HEK293T (cell line): ENCODE measurements at regions not wholly inside any gene's neighbourhood (a gene's known extent, or its start where the extent isn't known, plus 50 kb on each side); places are given as distances from the start of the nearest gene placed in this dataset.

Experiments
- CTCF ChIA-PET: fragments of 350-600 bp; formaldehyde crosslinking; extraction: SDS; loops from one replicate; lab custom pipeline; 2021; ENCODE audit warnings: antibody characterized with exemption, inconsistent platforms; lab: Yijun Ruan, JAX
- POLR2A ChIA-PET: fragments of 350-600 bp; formaldehyde crosslinking; extraction: SDS; loops from one replicate; lab custom pipeline; 2020; ENCODE audit warnings: antibody characterized with exemption, inconsistent platforms; lab: Yijun Ruan, JAX
- DNase-seq: peaks from one replicate; pipeline ENCODE4 v3.0.0; 2012; ENCODE audit warnings: mixed read lengths; ENCODE audit errors: extremely low spot score
- ARNT ChIP-seq: fragments of 450-650 bp; IDR thresholded peaks from 2 replicates; pipeline ENCODE4 v1.6.1; 2017; ENCODE audit warnings: mild to moderate bottlenecking
- BHLHE40 ChIP-seq: fragments of 450-650 bp; IDR thresholded peaks from 2 replicates; pipeline ENCODE4 v1.6.1; 2016; ENCODE audit warnings: mild to moderate bottlenecking, moderate library complexity, borderline replicate concordance
- CTBP1 ChIP-seq: fragments of 450-650 bp; IDR thresholded peaks from 2 replicates; pipeline ENCODE4 v1.6.1; 2016; ENCODE audit warnings: borderline replicate concordance
- ELF4 ChIP-seq: fragments of 450-650 bp; IDR thresholded peaks from 2 replicates; pipeline ENCODE4 v1.6.1; 2017; ENCODE audit warnings: antibody characterized with exemption
- FOXA1 ChIP-seq: fragments of 450-650 bp; IDR thresholded peaks from 2 replicates; pipeline ENCODE4 v1.6.1; 2016; ENCODE audit warnings: mild to moderate bottlenecking
- FOXK2 ChIP-seq: fragments of 450-650 bp; IDR thresholded peaks from 2 replicates; pipeline ENCODE4 v1.6.1; 2016; ENCODE audit warnings: mild to moderate bottlenecking
- FOXM1 ChIP-seq: fragments of 450-650 bp; IDR thresholded peaks from 2 replicates; pipeline ENCODE4 v1.6.1; 2017; ENCODE audit warnings: mild to moderate bottlenecking, borderline replicate concordance
- HDGF ChIP-seq: fragments of 450-650 bp; IDR thresholded peaks from 2 replicates; pipeline ENCODE4 v1.6.1; 2017; ENCODE audit warnings: antibody characterized with exemption, borderline replicate concordance
- L3MBTL2 ChIP-seq: fragments of 450-650 bp; conservative IDR thresholded peaks from 2 replicates; pipeline ENCODE4 v1.6.1; 2016; ENCODE audit warnings: mild to moderate bottlenecking
- LEF1 ChIP-seq: fragments of 450-650 bp; IDR thresholded peaks from 2 replicates; pipeline ENCODE4 v1.6.1; 2017; ENCODE audit warnings: mild to moderate bottlenecking, borderline replicate concordance
- NFRKB ChIP-seq: fragments of 450-650 bp; IDR thresholded peaks from 2 replicates; pipeline ENCODE4 v1.6.1; 2016; ENCODE audit warnings: mild to moderate bottlenecking, moderate library complexity
- PKNOX1 ChIP-seq: fragments of 450-650 bp; IDR thresholded peaks from 2 replicates; pipeline ENCODE4 v1.6.1; 2016
- SP1 ChIP-seq: fragments of 450-650 bp; IDR thresholded peaks from 2 replicates; pipeline ENCODE4 v1.6.1; 2017
- SUZ12 ChIP-seq: fragments of 450-650 bp; IDR thresholded peaks from 2 replicates; pipeline ENCODE4 v1.6.1; 2016; ENCODE audit warnings: mild to moderate bottlenecking
- TARDBP ChIP-seq: fragments of 450-650 bp; IDR thresholded peaks from 2 replicates; pipeline ENCODE4 v1.6.1; 2016
- ZNF384 ChIP-seq: fragments of 450-650 bp; IDR thresholded peaks from 2 replicates; pipeline ENCODE4 v1.6.1; 2016

GRCh38 chr13:69495096-69495495 lies 612.5 kb upstream of the ATXN8OS start:
- CTCF ChIA-PET, result no interaction called here

GRCh38 chr13:69487576-69487975 lies 620.0 kb upstream of the ATXN8OS start:
- TF ChIP-seq L3MBTL2 (no peak), CTBP1 (no peak), HDGF (no peak), BHLHE40 (no peak), FOXA1 (no peak), ZNF384 (no peak), FOXK2 (no peak), TARDBP (no peak), PKNOX1 (no peak), FOXM1 (no peak), SUZ12 (no peak), SP1 (no peak), NFRKB (no peak), ELF4 (no peak)
- ChIA-PET POLR2A (no interaction called here), CTCF (no interaction called here)
- DNase-seq, result no peak

More at GRCh38 chr13:69495096-69495495, 612.5 kb upstream of the ATXN8OS start:
- POLR2A ChIA-PET, result no interaction called here
- TF ChIP-seq TARDBP (no peak), ZNF384 (no peak), SP1 (no peak), SUZ12 (no peak), BHLHE40 (no peak)
- no peak for DNase-seq

- DNase-seq, result no peak
- ChIA-PET CTCF (no interaction called here), POLR2A (no interaction called here)
- TF ChIP-seq L3MBTL2, result no peak
- TF ChIP-seq HDGF, result no peak
- no peak for TF ChIP-seq PKNOX1
- no peak for TF ChIP-seq BHLHE40
- TF ChIP-seq TARDBP, result no peak
- no peak for TF ChIP-seq CTBP1
- TF ChIP-seq ELF4, result no peak
- no peak for TF ChIP-seq LEF1
- no peak for TF ChIP-seq SUZ12
- no peak for TF ChIP-seq FOXM1
- no peak for TF ChIP-seq SP1
- no peak for TF ChIP-seq FOXA1
These were observed 621.5 kb upstream of the ATXN8OS start for GRCh38 chr13:69485991-69486592.

GRCh38 chr13:69477451-69477850 lies 630.2 kb upstream of the ATXN8OS start:
- POLR2A ChIA-PET, result no interaction called here
- CTCF ChIA-PET, result no interaction called here
- no peak for DNase-seq
- TF ChIP-seq ELF4, result no peak
- no peak for TF ChIP-seq FOXA1
- TF ChIP-seq FOXK2, result no peak
- no peak for TF ChIP-seq ARNT
- TF ChIP-seq L3MBTL2, result no peak
- TF ChIP-seq ZNF384, result no peak
- TF ChIP-seq BHLHE40, result no peak
- TF ChIP-seq PKNOX1, result no peak
- no peak for TF ChIP-seq FOXM1
- TF ChIP-seq LEF1, result no peak
- TF ChIP-seq HDGF, result no peak
- no peak for TF ChIP-seq NFRKB
- TF ChIP-seq CTBP1, result no peak
- no peak for TF ChIP-seq SP1
- no peak for TF ChIP-seq SUZ12
- TF ChIP-seq TARDBP, result no peak

- no peak for TF ChIP-seq ARNT
- TF ChIP-seq ELF4, result no peak
- TF ChIP-seq BHLHE40, result no peak
- no peak for TF ChIP-seq SP1
- TF ChIP-seq L3MBTL2, result no peak
- no peak for TF ChIP-seq FOXA1
- no peak for TF ChIP-seq TARDBP
- no peak for TF ChIP-seq CTBP1
- no peak for TF ChIP-seq LEF1
- TF ChIP-seq FOXM1, result no peak
- TF ChIP-seq SUZ12, result no peak
- no peak for DNase-seq
- ChIA-PET POLR2A (no interaction called here), CTCF (no interaction called here)
These were observed 633.5 kb upstream of the ATXN8OS start for GRCh38 chr13:69474011-69474685.

- TF ChIP-seq SUZ12 (no peak), TARDBP (no peak)
- no peak for DNase-seq
- POLR2A ChIA-PET, result no interaction called here
- CTCF ChIA-PET, result interaction anchor here (0.5 kb wide), 1 partner anchor 1218 kb away, joined by 4 read pairs; no protein-coding TSS in a partner anchor
These were observed 639.0 kb upstream of the ATXN8OS start for GRCh38 chr13:69468624-69469023.

GRCh38 chr13:69461397-69461796 lies 646.2 kb upstream of the ATXN8OS start:
- CTCF ChIA-PET, result no interaction called here
- no peak for DNase-seq
- TF ChIP-seq NFRKB (no peak), SUZ12 (no peak), FOXA1 (no peak), CTBP1 (no peak), FOXM1 (no peak), L3MBTL2 (no peak), ZNF384 (no peak), LEF1 (no peak), TARDBP (no peak), ARNT (no peak)
- POLR2A ChIA-PET, result no interaction called here
